Psoas muscle (tissue), 7 donors: ENCODE measurements at regions not wholly inside any gene's neighbourhood (a gene's known extent, or its start where the extent isn't known, plus 50 kb on each side); places are given as distances from the start of the nearest gene placed in this dataset.
A peak's percentile ranks its signal among the peaks of the same experiment; 100 is the strongest.
"Not testable (repeated sequence)": the region's sequence is repeated elsewhere in the genome, so short reads cannot be mapped to it uniquely, and the experiment has no call there.

Experiments
- ATAC-seq, 4 donors: fragments of 200-7000 bp; cut with Tn5 transposase; one replicate each; pipeline ENCODE4 v1.9.1; 2020; ENCODE audit warnings: moderate library complexity in 3 of 4, mild to moderate bottlenecking in 2 of 4
- DNase-seq, 2 donors: peaks; one replicate each; pipeline ENCODE4 v3.0.0-alpha.2; 2020
- H3K27ac ChIP-seq: fragments of 200-600 bp; one replicate; pipeline ENCODE4 v1.8.0; 2022
- H3K27me3 ChIP-seq, 3 donors: fragments of 200-600 bp in 1 of 3; one replicate each; pipeline versions ENCODE4 v1.6.1 to v1.8.0; 2013 to 2022; ENCODE audit warnings: low read length in 2 of 3, mild to moderate bottlenecking in 2 of 3, moderate library complexity in 1 of 3; ENCODE audit not compliant: insufficient read depth in 3 of 3
- H3K36me3 ChIP-seq, 2 donors: fragments of 200-600 bp in 1 of 2; one replicate each; pipeline versions ENCODE4 v1.6.1 to v1.8.0; 2013 to 2022; ENCODE audit warnings: low read depth in 1 of 2, mild to moderate bottlenecking in 1 of 2, moderate library complexity in 1 of 2; ENCODE audit not compliant: insufficient read depth in 1 of 2
- H3K4me1 ChIP-seq: fragments of 200-600 bp; one replicate; pipeline ENCODE4 v1.8.0; 2022
- H3K4me3 ChIP-seq: fragments of 200-600 bp; one replicate; pipeline ENCODE4 v1.8.0; 2022; ENCODE audit warnings: mild to moderate bottlenecking
- H3K9me3 ChIP-seq: fragments of 200-600 bp; one replicate; pipeline ENCODE4 v1.8.0; 2022
- CTCF ChIP-seq: fragments of 200-600 bp; IDR thresholded peaks from one replicate; pipeline ENCODE4 v1.8.0; 2022; ENCODE audit warnings: antibody characterized with exemption
- WGBS, 3 donors: extraction: QIAGEN DNeasy Blood & Tissue Kit; methylation state at CpG; one replicate each; pipeline versions ENCODE4 v1.1.6 to v1.1.7; 2013; 5-methylcytosine and 5-hydroxymethylcytosine counted together
- intact Hi-C, 2 donors: fragments of 100-400 bp; cut with DNase I; formaldehyde crosslinking; loops; one replicate each; pipeline versions ENCODE4 v1.11.0 to v1.14.2; 2022
- donor health status: healthy with polysubstance abuse.
- donor health status: DM: no; HTN: no; CAD: no; lungs with moderate emphysema.
- donor health status: Bipolar disorder and iron deficiency.
- donor health status: healthy.
- donor health status: DM: yes; HTN: yes; CAD: no.
- donor health status: DM: no; HTN: no; CAD: no.
- donor health status: DM: yes; HTN: yes; CAD: no.

- no peak for ATAC-seq
- peak overlapping the region; percentile 52 for H3K4me3 ChIP-seq
- DNase-seq, result no peak
- no peak overlapping the region for H3K27ac ChIP-seq
- intact Hi-C loops, result no loop called here
- H3K36me3 ChIP-seq, result no peaks in the 10 kb centered on the region
- no peaks in the 10 kb centered on the region for H3K4me1 ChIP-seq
- peaks cover 0 to 29% (median 5%) of the 10 kb centered on the region in 3 donors for H3K27me3 ChIP-seq
- 48 to 53% (median 52%) methylated on average over 6 of the region's 6 CpGs for WGBS, 3 donors
- H3K9me3 ChIP-seq, result no peaks in the 10 kb centered on the region
- no peak for TF ChIP-seq CTCF
These were observed 100.7 kb downstream of the SLC16A1 start for GRCh38 chr1:112855152-112855828.

GRCh38 chr1:112854368-112854984 lies 101.5 kb downstream of the SLC16A1 start:
- H3K27ac ChIP-seq, DNase-seq, intact Hi-C loops, H3K4me1 ChIP-seq, ATAC-seq, H3K36me3 ChIP-seq, H3K9me3 ChIP-seq: not testable (repeated sequence)
- 29 to 41% (median 30%) methylated on average over 24 to 45 of the region's 45 CpGs for WGBS, 3 donors
- H3K27me3 ChIP-seq, result peaks cover 0 to 37% (median 8%) of the 10 kb centered on the region in 3 donors
- peak overlapping the region; percentile 52 for H3K4me3 ChIP-seq

- H3K36me3 ChIP-seq, DNase-seq, H3K9me3 ChIP-seq, H3K4me3 ChIP-seq, intact Hi-C loops, H3K4me1 ChIP-seq, H3K27ac ChIP-seq, ATAC-seq: not testable (repeated sequence)
- 82 to 92% (median 85%) methylated on average over 4 to 6 of the region's 8 CpGs for WGBS, 3 donors
- peaks cover 0 to 43% (median 9%) of the 10 kb centered on the region in 3 donors for H3K27me3 ChIP-seq
These were observed 102.1 kb downstream of the SLC16A1 start for GRCh38 chr1:112853915-112854314.

GRCh38 chr1:112852934-112853333 lies 103.1 kb downstream of the SLC16A1 start:
- peaks cover 5% of the 10 kb centered on the region for H3K4me1 ChIP-seq
- H3K27me3 ChIP-seq, result peaks cover 0 to 45% (median 9%) of the 10 kb centered on the region in 3 donors
- no peak overlapping the region for H3K27ac ChIP-seq
- no peaks in the 10 kb centered on the region for H3K36me3 ChIP-seq
- no peak for ATAC-seq
- no peak for TF ChIP-seq CTCF
- H3K9me3 ChIP-seq, result no peaks in the 10 kb centered on the region
- DNase-seq, result no peak
- WGBS, 3 donors, result 97 to 99% (median 98%) methylated on average over 2 of the region's 2 CpGs
- intact Hi-C loops, result no loop called here
- H3K4me3 ChIP-seq, result no peak overlapping the region

- Histone ChIP-seq H3K9me3 (no peaks in the 10 kb centered on the region), H3K4me1 (peaks cover 5% of the 10 kb centered on the region), H3K36me3 (no peaks in the 10 kb centered on the region), H3K4me3 (no peak overlapping the region), H3K27me3 (peaks cover 0 to 45% (median 9%) of the 10 kb centered on the region in 3 donors), H3K27ac (no peak overlapping the region)
- ATAC-seq, result no peak
- DNase-seq, result no peak
- no peak for TF ChIP-seq CTCF
- WGBS, 3 donors, result 90 to 92% (median 90%) methylated on average over 10 of the region's 10 CpGs
- intact Hi-C loops, result no loop called here
These were observed 103.7 kb downstream of the SLC16A1 start for GRCh38 chr1:112852276-112852675.
